ENCODE measurements at regions not wholly inside any gene's neighbourhood (a gene's known extent, or its start where the extent isn't known, plus 50 kb on each side); places are given as distances from the start of the nearest gene placed in this dataset.

DNA sequence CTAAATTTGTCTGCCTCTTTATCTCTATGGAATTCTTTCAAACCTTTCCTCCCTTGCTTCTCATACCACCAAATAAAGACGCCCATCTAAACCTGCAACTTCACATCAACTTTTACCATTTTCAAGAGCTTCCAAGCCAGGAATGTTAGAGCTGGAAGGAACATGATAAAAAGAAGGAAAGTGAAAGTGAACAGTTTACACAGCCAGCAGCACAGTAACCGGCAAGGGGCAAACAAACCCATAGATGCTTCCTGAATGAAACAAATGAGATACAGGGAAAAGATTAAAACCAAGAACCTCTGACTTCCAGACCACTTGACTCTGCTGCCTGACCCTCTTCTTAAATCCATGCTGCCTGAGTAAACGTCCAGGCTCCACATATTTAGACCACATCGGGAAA is 231.1 kb upstream of the CA10 start:
- no TSS peak for BruUV-seq (replicated peaks)
- ATAC-seq = no peak

DNA sequence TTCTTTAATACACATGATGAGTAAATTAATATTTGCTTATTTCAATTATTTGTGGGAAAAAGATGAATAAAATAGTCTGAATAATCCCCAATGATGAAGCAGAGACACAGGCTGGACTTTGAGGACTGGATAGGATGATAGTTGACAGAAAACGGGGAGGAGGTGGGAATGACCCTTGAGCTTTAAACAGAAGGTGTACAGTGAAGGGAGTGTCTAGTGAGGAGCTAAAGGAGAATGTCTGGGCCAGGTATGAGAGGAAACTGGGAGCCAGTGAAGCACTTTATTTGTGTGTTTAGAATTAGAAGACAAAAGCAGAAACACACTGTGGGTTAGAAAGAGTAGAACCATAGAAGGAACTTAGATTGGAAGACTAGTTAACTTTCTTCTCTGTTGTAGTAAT is 230.4 kb upstream of the CA10 start:
- Histone ChIP-seq H3K27me3 (ENCODE audit: control insufficient read depth in 1 of 2, insufficient read depth in 2 of 2, low read length in 2 of 2) (no peaks in the 10 kb centered on the region), H3K9me3 (ENCODE audit: low read length) (peaks cover 15% of the 10 kb centered on the region; the same call in 1 of the 2 replicates), H3K4me3 (replicated peaks in 1 of 3; ENCODE audit: insufficient read depth in 1 of 3, low read depth in 2 of 3, low read length in 3 of 3) (no peak overlapping the region), H3K79me2 (ENCODE audit: insufficient read depth, low read length) (no peaks in the 10 kb centered on the region), H3K4me2 (ENCODE audit: low read depth, low read length) (no peak overlapping the region), H4K20me1 (ENCODE audit: insufficient read depth, low read length) (no peaks in the 10 kb centered on the region), H2AFZ (ENCODE audit: low read length) (no peak overlapping the region), H3K4me1 (ENCODE audit: insufficient read depth, low read length) (no peaks in the 10 kb centered on the region), H3K9ac (ENCODE audit: insufficient read depth, low read depth, low read length) (no peak overlapping the region), H3K36me3 (replicated peaks in 1 of 2; ENCODE audit: control insufficient read depth in 1 of 2, insufficient read depth in 2 of 2, low read length in 2 of 2) (no peaks in the 10 kb centered on the region), H3K27ac (ENCODE audit: extremely low read length, insufficient read depth, low read length) (no peak overlapping the region)
- intact Hi-C loops (cut with micrococcal nuclease; ENCODE audit: unreplicated experiment) = no loop called here
- WGBS (ENCODE audit: low lambda C conversion rate) = 2% methylated on average over 1 of the region's 1 CpG
- in situ Hi-C loops (cut with HindIII; ENCODE audit: extremely low pct_ligation_motif_present, low pct_unique_long_range_greater_than_20kb) = no loop called here
- ChIA-PET CTCF (ENCODE audit: low intra/inter-chr PET ratio, low total read pairs) (no interaction called here), POLR2A (no interaction called here)
- DNase-seq (ENCODE audit: low spot score) (no peak), ATAC-seq (no peak), FAIRE-seq (no peak)
- BruUV-seq (replicated peaks) = no TSS peak
- TF ChIP-seq, protein P1, sequence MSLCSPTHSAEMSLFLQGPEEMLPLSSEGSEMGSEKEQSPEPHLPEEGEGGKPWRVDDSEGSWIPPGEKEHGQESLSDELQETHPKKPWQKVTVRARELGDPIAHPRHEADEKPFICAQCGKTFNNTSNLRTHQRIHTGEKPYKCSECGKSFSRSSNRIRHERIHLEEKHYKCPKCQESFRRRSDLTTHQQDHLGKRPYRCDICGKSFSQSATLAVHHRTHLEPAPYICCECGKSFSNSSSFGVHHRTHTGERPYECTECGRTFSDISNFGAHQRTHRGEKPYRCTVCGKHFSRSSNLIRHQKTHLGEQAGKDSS (CRISPR knock-in tag; IDR thresholded peaks at IDR 0.05; ENCODE audit: borderline replicate concordance, low read depth) = no peak
- TF ChIP-seq GZF1 (CRISPR knock-in tag; IDR thresholded peaks at IDR 0.05) (no peak), ZNF12 (CRISPR knock-in tag; IDR thresholded peaks at IDR 0.05) (no peak), ZNF510 (CRISPR knock-in tag; IDR thresholded peaks at IDR 0.05; ENCODE audit: low read depth) (no peak), RFX5 (IDR thresholded peaks at IDR 0.05; ENCODE audit: low read depth, low read length) (no peak)
- TF ChIP-seq, protein P2, sequence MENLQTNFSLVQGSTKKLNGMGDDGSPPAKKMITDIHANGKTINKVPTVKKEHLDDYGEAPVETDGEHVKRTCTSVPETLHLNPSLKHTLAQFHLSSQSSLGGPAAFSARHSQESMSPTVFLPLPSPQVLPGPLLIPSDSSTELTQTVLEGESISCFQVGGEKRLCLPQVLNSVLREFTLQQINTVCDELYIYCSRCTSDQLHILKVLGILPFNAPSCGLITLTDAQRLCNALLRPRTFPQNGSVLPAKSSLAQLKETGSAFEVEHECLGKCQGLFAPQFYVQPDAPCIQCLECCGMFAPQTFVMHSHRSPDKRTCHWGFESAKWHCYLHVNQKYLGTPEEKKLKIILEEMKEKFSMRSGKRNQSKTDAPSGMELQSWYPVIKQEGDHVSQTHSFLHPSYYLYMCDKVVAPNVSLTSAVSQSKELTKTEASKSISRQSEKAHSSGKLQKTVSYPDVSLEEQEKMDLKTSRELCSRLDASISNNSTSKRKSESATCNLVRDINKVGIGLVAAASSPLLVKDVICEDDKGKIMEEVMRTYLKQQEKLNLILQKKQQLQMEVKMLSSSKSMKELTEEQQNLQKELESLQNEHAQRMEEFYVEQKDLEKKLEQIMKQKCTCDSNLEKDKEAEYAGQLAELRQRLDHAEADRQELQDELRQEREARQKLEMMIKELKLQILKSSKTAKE (CRISPR knock-in tag; IDR thresholded peaks at IDR 0.05; ENCODE audit: borderline replicate concordance) = no peak
- TF ChIP-seq, protein P3, sequence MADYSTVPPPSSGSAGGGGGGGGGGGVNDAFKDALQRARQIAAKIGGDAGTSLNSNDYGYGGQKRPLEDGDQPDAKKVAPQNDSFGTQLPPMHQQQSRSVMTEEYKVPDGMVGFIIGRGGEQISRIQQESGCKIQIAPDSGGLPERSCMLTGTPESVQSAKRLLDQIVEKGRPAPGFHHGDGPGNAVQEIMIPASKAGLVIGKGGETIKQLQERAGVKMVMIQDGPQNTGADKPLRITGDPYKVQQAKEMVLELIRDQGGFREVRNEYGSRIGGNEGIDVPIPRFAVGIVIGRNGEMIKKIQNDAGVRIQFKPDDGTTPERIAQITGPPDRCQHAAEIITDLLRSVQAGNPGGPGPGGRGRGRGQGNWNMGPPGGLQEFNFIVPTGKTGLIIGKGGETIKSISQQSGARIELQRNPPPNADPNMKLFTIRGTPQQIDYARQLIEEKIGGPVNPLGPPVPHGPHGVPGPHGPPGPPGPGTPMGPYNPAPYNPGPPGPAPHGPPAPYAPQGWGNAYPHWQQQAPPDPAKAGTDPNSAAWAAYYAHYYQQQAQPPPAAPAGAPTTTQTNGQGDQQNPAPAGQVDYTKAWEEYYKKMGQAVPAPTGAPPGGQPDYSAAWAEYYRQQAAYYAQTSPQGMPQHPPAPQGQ (CRISPR knock-in tag; IDR thresholded peaks at IDR 0.05; ENCODE audit: borderline replicate concordance) = no peak

More for the DNA sequence above, 231.1 kb upstream of the CA10 start:
- WGBS (ENCODE audit: low lambda C conversion rate) = 15% methylated on average over 4 of the region's 4 CpGs
- TF ChIP-seq, protein P4, sequence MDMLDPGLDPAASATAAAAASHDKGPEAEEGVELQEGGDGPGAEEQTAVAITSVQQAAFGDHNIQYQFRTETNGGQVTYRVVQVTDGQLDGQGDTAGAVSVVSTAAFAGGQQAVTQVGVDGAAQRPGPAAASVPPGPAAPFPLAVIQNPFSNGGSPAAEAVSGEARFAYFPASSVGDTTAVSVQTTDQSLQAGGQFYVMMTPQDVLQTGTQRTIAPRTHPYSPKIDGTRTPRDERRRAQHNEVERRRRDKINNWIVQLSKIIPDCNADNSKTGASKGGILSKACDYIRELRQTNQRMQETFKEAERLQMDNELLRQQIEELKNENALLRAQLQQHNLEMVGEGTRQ (IDR thresholded peaks at IDR 0.05; ENCODE audit: low read depth, low read length) = no peak
- TF ChIP-seq, protein P4 (CRISPR knock-in tag; IDR thresholded peaks at IDR 0.05; ENCODE audit: borderline replicate concordance) = no peak
- TF ChIP-seq ERF (CRISPR knock-in tag; IDR thresholded peaks at IDR 0.05) = no peak
- TF ChIP-seq MBD4 (IDR thresholded peaks at IDR 0.05; ENCODE audit: borderline replicate concordance, low read length) = no peak
- TF ChIP-seq ZNF883 (CRISPR knock-in tag; IDR thresholded peaks at IDR 0.05; ENCODE audit: not compliant biosample characterization) = no peak
- TF ChIP-seq SIN3A (IDR thresholded peaks at IDR 0.05; ENCODE audit: borderline replicate concordance, low read depth, low read length) = no peak
- no peak for TF ChIP-seq KDM1A (CRISPR knock-in tag; IDR thresholded peaks at IDR 0.05)
- TF ChIP-seq FOXK2 (IDR thresholded peaks at IDR 0.05) = no peak
- TF ChIP-seq ZNF207 (IDR thresholded peaks at IDR 0.05; ENCODE audit: borderline replicate concordance) = no peak
- Histone ChIP-seq H3K9me3 (ENCODE audit: low read length) (peaks cover 15% of the 10 kb centered on the region; the same call in 1 of the 2 replicates), H3K36me3 (replicated peaks in 1 of 2; ENCODE audit: control insufficient read depth in 1 of 2, insufficient read depth in 2 of 2, low read length in 2 of 2) (no peaks in the 10 kb centered on the region), H3K27ac (ENCODE audit: extremely low read length, insufficient read depth, low read length) (no peak overlapping the region), H3K27me3 (ENCODE audit: control insufficient read depth in 1 of 2, insufficient read depth in 2 of 2, low read length in 2 of 2) (no peaks in the 10 kb centered on the region), H3K4me3 (replicated peaks in 1 of 3; ENCODE audit: insufficient read depth in 1 of 3, low read depth in 2 of 3, low read length in 3 of 3) (no peak overlapping the region), H2AFZ (ENCODE audit: low read length) (no peak overlapping the region), H3K9ac (ENCODE audit: insufficient read depth, low read depth, low read length) (no peak overlapping the region), H4K20me1 (ENCODE audit: insufficient read depth, low read length) (no peaks in the 10 kb centered on the region), H3K4me2 (ENCODE audit: low read depth, low read length) (no peak overlapping the region), H3K4me1 (ENCODE audit: insufficient read depth, low read length) (no peaks in the 10 kb centered on the region), H3K79me2 (ENCODE audit: insufficient read depth, low read length) (no peaks in the 10 kb centered on the region)
- intact Hi-C loops (cut with micrococcal nuclease; ENCODE audit: unreplicated experiment) (no loop called here), in situ Hi-C loops (cut with HindIII; ENCODE audit: extremely low pct_ligation_motif_present, low pct_unique_long_range_greater_than_20kb) (no loop called here)
- DNase-seq (ENCODE audit: low spot score) (no peak), FAIRE-seq (no peak)
- ChIA-PET POLR2A (no interaction called here), CTCF (ENCODE audit: low intra/inter-chr PET ratio, low total read pairs) (no interaction called here)

Measured in HepG2 (cell line).